ENCODE measurements at regions not wholly inside any gene's neighbourhood (a gene's known extent, or its start where the extent isn't known, plus 50 kb on each side); places are given as distances from the start of the nearest gene placed in this dataset.
"Not testable (repeated sequence)": the region's sequence is repeated elsewhere in the genome, so short reads cannot be mapped to it uniquely, and the experiment has no call there.

DNA sequence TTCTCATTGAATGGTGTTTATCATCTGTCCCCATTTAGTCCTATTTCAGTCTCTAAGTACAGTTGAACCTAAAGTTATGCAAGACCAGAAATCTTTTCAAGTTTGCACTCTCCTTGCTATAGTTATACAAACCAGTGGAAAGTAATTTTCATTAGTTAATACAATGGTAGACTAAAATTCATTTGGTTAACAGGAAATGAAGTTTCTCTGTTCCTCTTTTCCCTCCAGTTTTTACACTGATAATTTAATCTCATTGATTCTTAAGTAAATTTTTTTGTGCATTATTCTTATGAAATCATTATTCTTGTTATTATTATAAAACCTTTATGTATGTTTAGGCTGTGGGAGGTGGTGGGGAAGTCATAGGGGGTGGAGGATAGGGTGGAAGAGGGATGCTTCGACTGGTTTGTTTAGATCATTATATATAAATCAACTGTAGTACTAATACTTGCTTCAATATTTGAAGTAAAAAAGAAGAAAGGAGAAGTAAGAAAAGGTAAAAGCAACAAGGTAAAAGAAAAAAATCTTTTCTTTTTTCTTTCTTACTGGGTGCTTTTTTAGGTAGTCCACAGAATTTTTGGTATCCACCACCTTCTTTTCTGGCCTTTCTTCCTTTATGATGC, 104.1 kb downstream of the GPR85 start:
- no peak for DNase-seq (ENCODE audit: low read depth in 2 of 2)

DNA sequence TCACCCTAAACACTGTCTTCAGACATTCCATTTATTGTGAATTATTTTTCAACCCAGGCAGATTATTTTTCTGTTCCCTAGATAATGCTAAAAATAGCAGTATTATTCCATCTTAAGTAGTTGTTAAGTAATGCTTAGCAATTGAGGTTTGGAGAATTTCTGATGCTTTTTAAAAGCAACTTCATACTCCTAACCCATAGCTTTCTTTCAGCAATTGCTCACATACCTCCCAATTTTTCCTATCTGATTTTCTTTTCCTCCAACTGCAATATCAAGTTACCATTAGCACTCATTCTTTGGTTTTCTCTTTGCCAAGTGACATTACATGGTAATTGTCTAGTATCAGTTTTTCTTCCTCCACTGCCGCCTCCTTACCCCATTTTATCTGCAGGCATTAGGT, 104.7 kb downstream of the GPR85 start:
- no peak for DNase-seq (ENCODE audit: low read depth in 2 of 2)

DNA sequence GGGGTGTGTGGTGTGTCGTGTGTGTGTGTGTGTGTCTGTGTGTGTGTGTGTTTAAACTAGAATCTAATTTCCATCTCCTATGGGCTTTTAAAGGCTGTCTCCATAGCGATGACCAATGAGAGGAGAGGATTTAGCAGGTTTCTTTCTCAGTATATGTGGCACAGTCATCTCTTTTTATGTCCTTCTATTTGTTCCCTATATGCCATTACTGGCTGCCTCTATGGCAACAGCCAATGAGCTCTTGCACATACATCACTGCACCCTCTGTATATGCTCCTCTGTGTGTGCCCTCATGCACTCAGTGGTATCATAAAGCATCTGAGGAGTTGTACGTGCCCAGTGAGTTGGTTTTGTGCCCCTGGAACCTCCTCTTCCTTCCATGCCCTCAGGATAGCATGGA, 107.6 kb downstream of the GPR85 start:
- not testable (repeated sequence) for DNase-seq (ENCODE audit: low read depth in 2 of 2)

DNA sequence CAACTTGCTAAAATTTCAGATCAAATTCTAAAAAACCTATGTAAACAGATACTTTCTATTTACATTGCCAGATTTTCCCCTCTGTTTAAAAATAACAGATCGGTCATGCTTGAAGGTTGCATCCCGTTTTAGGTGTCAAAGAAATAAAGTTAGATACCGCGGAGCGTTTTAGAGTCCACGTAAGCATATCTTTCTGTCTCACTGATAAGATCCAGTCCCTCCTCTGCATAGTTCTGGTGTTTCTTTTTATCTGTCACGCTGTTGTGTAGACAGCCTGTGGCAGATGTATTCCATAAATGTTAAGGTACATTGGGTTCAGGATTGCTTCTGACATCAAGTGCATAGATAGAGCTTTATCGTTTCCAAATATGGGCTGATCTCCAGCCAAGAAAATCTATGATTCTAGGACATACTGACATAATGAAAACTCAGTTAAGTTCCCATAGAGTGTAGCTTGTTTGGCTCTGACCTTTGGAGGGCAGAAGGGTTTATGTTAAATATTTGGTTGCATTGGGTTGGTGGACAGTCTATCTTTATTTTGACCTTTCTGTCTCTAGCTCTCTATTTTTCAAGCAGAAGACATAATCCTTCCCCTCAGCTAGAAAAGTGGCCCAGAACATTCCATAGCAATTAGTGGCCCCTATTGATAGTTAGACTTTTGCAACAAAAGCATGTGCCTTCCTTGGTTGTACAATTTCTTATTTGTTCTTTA, 109.2 kb downstream of the GPR85 start:
- not testable (repeated sequence) for DNase-seq (ENCODE audit: low read depth in 2 of 2)

DNA sequence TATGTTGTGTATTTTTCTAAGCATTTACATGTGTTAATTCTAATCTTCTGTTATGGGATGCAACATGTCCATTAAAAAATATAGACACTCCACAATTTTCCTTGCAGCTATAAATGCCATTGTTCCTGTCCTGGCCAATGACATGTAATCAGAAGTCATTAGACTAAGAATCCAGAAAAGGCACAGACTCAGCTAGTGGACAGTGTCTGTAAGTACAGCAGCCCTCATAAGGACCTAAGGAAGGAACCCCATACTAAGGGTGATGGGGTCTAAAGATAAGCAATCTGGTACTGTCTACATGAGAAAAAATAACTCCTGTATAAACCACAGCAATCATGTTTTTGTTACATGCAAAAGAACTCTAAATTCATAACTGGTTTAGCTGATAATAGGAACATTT, 115.9 kb downstream of the GPR85 start:
- DNase-seq (ENCODE audit: low read depth in 2 of 2) = no peak

DNA sequence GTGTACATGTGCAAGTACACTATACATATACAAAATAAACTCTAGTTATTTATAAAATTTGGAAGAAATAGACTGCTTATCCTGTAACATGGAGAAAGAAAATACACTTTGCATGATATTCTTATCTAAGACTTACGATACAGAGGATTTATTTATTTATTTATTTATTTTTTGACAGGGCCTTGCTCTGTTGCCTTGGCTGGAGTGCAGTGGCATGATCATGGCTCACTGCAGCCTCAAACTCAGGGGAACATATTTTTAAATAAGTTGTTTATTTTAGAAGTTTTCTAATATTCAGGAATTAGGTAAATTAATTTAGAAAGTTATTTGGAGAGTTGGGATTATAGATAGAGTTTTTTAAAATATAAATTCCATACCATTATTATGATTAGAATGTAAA, 116.7 kb downstream of the GPR85 start:
- no peak for DNase-seq (ENCODE audit: low read depth in 2 of 2)

DNA sequence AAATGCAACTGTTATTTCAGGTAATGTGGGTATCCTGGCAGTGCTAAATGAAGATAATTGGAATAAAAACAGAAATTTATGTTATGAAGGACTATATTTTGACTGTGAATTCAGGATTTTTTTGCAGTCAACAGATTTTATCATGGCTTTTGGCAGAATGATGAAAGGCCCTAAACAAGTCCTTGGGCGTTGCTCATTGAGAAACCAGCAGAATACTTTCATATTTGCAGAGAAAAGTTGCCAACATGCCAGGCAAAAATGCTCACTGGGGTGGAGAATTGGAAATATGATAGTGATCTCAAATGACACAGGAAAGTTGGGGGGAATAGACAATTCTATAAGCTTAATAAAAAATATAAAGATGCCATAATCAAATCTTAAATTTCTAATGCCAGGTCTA, 121.1 kb downstream of the GPR85 start:
- no peak for DNase-seq (ENCODE audit: low read depth in 2 of 2)

DNA sequence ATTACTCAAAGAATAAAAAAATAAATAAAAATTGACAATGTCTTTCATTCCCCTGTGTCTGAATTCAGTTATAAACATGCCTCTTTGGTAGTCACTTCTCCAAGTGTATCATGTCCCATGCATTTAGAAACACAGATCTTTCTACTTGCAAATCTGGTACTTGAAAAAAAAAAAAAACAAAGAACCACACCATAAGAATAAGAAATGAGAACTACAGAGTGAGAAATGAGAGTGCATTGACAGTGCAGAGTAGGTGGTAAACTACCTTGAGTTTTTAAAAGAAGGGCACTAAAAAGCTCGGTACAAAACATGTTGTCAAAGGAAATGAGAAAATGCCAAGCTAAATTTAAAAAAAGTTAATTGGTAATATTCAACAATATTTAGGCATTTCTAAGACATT, 123.0 kb downstream of the GPR85 start:
- DNase-seq (ENCODE audit: low read depth in 2 of 2) = no peak

DNA sequence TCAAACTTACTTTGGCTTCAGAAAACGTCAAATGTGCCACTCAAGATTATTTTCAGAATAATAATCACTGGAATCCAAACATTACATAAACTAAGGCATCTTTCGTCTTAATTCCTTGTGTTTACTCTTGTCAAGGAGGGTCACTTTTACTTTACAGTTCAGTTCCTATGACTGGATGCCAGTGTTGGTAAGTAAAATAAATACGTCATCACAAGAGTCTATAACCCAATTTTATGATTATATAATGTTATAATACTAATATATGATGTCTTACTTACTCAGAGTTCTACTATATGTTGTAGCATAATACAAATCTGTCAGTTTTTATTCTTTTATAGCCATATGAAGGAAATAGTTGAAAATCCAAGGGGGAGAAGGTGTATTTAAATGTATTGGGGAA, 123.8 kb downstream of the GPR85 start:
- DNase-seq (ENCODE audit: low read depth in 2 of 2) = no peak

DNA sequence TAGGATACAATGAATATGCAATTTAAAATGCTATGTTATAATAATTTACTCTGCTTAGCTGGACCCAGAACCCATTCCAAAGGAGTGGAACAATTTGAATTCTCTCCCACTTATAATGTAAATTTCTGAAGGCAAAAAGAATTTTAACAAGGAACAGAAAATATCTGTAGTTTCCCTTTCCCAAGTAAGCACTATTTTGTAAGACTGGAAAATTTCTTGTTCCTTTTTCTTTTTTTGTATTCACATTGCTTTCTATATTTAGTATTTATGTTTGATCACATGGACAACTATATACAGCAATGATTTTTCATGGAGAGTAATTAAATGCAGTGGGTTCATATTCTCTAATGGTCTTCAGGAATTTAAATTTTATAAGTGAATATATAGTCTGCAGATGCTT, 127.4 kb downstream of the GPR85 start:
- DNase-seq (ENCODE audit: low read depth in 2 of 2) = no peak

DNA sequence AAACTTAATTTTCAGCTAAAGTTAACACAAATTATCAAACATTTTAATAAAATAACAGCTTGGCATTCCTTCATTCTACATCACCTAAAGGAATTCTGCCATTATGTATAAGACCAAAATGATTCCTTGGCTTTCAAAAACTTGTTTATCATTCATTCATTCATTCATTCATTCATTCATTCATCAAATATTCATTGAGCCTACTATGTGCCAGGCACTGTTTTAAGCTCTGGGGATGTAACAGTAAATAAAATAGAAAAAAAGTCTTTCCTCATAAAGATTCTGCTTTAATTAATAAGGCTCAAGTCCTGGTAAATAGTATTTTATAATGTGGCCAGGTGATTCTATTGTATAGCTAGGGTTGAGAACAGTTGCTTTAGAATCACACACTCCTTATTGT, 127.9 kb downstream of the GPR85 start:
- no peak for DNase-seq (ENCODE audit: low read depth in 2 of 2)

DNA sequence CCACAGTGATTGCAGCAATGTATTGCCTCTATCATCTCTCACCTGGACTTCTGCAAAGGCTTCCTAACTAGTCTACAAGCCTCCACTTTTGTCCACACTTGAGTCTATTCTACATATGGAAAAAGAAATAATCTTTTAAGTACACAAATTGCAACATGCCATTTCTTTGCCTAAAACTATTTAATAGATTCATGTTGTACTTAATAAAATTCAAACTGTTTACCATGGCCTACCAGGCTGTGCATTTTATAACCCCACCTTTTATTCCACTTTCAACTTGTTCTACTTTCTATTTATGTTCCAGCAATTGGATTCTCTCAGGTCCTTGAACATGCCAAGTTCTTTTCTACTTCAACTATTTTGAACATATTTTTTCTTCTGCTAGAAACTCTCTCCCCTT, 128.7 kb downstream of the GPR85 start:
- no peak for DNase-seq (ENCODE audit: low read depth in 2 of 2)

DNA sequence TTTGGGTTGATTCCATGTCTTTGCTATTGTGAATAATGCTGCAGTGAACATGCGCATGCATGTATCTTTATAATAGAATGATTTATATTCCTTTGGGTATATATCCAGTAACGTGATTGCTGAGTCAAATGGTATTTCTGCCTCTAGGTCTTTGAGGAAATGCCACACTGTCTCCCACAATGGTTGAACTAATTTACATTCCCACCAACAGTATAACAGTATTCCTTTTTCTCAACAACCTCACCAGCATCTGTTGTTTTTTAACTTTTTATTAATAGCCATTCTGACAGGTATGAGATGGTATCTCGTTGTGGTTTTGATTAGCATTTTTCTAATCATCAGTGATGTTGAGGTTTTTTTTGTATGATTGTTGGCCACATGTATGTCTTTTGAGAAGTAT, 133.6 kb downstream of the GPR85 start:
- not testable (repeated sequence) for DNase-seq (ENCODE audit: low read depth in 2 of 2)

DNA sequence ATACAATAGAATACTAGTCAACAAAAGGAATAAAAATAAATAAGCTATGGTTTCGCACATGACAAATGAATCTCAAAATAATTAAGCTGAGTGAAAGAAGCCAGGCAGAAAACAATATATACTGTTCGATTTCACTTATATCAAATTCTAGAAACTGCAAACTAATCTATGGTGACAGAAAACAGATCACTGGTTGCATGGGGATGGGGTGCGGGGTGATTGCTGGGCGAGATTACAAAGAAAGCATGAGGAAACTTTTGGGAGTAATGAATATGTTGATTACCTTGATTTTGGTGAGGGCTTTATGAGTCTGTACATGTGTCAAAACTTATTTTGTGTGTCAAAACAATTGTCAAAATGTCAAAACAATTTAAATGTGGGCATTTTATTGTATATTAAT, 135.6 kb downstream of the GPR85 start:
- DNase-seq (ENCODE audit: low read depth in 2 of 2) = no peak

DNA sequence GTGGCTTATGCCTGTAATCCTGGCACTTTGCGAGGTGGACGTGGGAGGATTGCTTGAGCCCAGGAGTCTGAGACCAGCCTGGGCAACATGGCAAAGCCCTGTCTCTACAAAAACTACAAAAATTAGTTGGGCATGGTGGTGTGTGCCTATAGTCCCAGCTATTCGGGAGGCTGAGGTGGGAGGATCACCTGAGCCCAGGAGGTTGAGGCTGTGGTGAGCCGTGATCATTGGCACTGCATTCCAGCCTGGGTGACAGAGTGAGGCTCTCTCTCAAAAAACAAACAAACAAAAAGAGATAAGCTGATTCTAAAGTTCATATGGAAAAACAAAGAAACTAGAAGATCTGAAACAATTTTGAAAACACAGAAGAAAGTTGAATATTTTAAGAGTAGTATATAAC, 136.9 kb downstream of the GPR85 start:
- not testable (repeated sequence) for DNase-seq (ENCODE audit: low read depth in 2 of 2)

DNA sequence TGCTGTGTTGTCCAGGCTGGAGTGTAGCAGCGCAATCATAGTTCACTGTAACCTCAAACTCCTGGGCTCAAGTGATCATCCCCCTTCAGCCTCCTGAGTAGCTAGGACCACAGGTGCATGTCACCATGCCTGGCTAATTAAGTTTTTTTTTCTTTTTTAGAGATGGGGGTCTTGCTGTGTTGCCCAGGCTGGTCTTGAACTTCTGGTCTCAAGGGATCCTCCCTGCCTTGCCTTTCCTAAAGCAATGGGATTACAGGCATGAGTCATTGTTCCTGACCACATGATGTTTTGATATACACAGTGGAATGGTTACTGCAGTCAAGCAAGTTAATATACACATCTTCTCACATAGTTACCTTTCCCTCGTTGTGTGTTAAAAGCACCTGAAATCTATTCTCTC, 140.3 kb downstream of the GPR85 start:
- no peak for DNase-seq (ENCODE audit: low read depth in 2 of 2)

DNA sequence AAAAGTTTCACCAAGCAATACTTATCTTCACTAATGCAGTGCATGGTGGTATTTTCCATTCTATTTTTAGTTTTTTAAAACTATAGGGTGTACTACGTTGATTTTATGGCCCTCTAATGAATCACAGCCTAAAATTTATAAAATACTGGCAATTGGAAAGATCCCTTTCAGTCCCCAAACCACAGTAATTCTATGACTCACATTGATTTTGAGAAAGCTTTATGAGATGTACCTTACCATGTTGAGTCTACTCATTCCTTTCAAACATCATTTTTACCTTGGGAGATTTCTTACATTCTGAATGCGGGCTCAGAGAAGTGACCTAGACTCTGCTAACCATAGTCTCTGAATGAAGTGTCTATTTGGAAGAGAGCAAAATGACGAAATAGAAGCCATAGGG, 141.6 kb downstream of the GPR85 start:
- peak in 1 of 2 experiments; percentile 2 for DNase-seq (ENCODE audit: low read depth in 2 of 2)

DNA sequence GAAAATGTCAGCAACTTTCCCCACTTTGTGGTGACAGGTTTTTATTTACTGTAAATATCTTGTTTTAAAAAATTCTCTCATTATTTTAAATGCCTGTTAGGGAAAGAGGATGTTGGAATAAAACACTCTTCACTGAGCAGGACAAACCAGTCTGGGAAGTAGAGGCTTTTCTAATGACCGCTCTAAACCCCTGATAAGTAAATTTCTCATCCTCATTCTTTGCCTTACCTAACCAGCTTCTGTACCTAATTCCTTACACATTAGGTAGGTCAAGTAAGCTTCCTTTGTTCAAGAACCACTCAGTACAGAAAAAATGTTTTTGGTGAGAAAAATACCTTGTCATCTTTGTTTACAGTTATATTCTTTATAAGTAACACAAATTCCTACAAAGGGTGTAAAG, 143.6 kb downstream of the GPR85 start:
- DNase-seq (ENCODE audit: low read depth in 2 of 2) = no peak

DNA sequence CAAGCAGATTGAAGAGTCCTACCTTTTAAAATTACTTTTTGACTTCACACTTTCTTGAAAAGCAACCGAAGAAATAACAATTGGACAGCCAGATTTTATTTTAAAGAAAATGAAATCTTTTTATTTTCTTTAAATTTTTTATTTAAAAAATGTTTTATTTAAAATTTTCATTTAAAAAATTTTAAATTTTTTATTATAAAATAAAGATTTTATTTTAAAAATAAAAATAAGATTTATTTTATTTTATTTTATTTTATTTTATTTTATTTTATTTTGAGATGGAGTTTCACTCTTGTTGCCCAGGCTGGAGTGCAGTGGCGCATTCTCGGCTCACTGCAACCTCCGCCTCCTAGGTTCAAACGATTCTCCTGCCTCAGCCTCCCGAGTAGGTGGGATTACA, 144.5 kb downstream of the GPR85 start:
- DNase-seq (ENCODE audit: low read depth in 2 of 2) = not testable (repeated sequence)

DNA sequence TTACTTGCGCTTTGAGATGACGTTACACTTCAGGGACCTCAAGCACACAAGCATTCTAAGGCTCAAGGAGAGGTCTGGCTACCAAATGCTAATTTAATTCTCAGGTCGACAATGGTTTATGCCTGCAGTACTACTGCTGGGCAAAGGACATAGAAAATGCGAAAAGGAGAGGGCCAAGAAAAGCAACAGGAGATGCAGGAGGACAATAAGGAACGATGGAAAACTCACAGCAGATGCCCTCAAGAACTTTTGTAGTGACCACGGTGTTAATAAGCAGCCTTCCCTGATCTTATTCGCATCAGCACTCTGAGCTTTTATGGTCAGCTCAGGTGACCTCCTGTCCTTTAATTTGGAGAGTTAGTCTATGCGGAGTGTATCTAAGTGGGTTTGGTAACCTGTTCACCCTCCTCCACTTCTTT, 146.3 kb downstream of the GPR85 start:
- DNase-seq (ENCODE audit: low read depth in 2 of 2) = no peak

DNA sequence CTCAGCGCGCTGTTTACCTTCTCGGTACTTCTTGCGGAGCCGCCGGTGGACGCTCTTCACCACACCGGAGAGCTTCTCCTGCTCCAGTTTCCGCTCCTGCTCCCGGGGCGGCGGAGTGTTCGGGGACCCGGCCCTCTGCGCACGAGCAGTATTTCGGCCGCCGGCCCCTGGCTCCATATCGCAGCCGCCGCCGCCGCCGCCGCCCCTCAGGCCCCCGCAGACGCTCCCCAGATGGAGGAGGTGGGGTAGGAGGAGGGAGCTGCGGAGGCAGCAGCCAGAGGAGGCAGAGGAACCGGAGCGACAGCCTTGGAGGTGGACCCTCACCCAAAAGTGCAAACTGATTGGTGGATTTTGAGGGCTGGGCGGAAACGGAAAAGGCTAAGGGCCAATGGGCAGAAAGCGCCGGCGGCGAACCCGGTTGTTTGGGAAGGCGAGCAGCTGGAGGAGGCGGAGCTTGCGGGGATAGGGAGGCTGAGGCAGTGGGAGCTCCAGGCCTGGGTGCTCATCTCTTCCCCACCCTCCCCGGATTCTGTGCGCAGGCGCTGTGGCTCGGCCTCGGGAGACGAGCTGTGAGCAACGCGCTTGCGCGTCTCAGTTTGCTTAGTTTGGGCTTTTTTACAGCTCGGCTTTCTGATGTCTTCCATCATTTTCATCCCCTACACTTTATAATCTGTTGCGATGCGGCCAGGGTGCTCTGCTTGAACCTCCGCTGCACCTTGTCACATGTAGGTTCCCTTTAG, 146.9 kb downstream of the GPR85 start:
- DNase-seq (ENCODE audit: low read depth in 2 of 2) = peak; percentile 98 to 99

DNA sequence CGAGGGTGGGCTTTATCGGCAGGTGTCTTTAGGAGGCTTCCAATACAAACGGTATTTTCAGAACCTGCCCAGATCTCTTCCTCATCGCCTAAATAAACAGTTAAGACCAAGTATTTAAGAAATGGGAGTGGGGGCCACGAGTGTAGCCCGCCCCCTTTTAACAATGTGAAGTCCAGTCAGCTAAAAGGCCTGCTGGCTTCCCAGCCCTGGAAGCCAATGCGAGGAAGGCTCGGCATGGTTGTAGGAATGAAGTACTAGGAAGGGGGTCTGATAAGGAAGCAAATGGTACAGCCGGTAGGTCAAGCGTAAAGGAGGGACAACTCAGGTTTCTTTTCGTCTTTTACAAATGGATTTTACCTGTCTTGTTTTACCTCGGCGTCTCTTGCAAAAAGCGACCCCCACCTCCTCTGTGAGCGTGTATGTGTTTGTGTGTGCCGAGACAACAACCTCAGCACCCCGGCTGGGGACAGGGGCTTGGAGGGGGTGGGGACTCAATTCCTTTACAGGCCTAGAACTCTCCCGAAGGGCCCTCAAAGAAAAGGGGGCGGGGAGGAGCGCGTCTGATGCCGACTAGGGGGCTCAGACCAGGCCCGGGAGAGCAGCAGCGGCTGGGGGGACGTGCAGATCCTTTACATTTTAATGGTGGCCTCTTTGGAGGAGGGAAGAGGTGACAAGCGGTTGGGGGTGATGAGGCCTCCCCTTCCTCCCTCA, 147.6 kb downstream of the GPR85 start:
- DNase-seq (ENCODE audit: low read depth in 2 of 2) = no peak
